Heart left ventricle (tissue), 16 donors: ENCODE measurements at regions not wholly inside any gene's neighbourhood (a gene's known extent, or its start where the extent isn't known, plus 50 kb on each side); places are given as distances from the start of the nearest gene placed in this dataset.
"Not testable (repeated sequence)": the region's sequence is repeated elsewhere in the genome, so short reads cannot be mapped to it uniquely, and the experiment has no call there.

ENCODE experiments used
- ATAC-seq, 4 donors: fragments of 200-7000 bp; cut with Tn5 transposase; one replicate each; pipeline ENCODE4 v1.9.1; 2020 to 2022; ENCODE audit warnings: moderate library complexity in 4 of 4, mild to moderate bottlenecking in 3 of 4, moderate number of reproducible peaks in 1 of 4
- DNase-seq, 5 donors: peaks; one replicate each; pipeline ENCODE4 v3.0.0-alpha.2; 2020
- H3K27ac ChIP-seq, 12 donors: fragments of 200-600 bp; sonication (generic) in 4 of 12; one replicate each; pipeline versions ENCODE4 v1.5.0 to v1.8.0; 2016 to 2022; ENCODE audit warnings: mild to moderate bottlenecking in 2 of 12
- H3K27me3 ChIP-seq, 9 donors: fragments of 200-600 bp; sonication (generic) in 2 of 9; one replicate each; pipeline versions ENCODE4 v1.5.1 to v1.8.0; 2016 to 2022; ENCODE audit warnings: mild to moderate bottlenecking in 3 of 9
- H3K36me3 ChIP-seq, 9 donors: fragments of 200-600 bp; sonication (generic) in 2 of 9; one replicate each; pipeline versions ENCODE4 v1.5.0 to v1.8.0; 2018 to 2022; ENCODE audit warnings: mild to moderate bottlenecking in 2 of 9
- H3K4me1 ChIP-seq, 12 donors: fragments of 200-600 bp; sonication (generic) in 4 of 12; one replicate each; pipeline versions ENCODE4 v1.5.0 to v1.8.0; 2016 to 2022; ENCODE audit warnings: mild to moderate bottlenecking in 3 of 12
- H3K4me3 ChIP-seq, 12 donors: fragments of 200-600 bp; sonication (generic) in 4 of 12; one replicate each; pipeline versions ENCODE4 v1.5.0 to v1.8.0; 2017 to 2022; ENCODE audit warnings: mild to moderate bottlenecking in 9 of 12, moderate library complexity in 4 of 12
- H3K9me3 ChIP-seq, 12 donors: fragments of 200-600 bp; sonication (generic) in 4 of 12; one replicate each; pipeline versions ENCODE4 v1.5.0 to v1.8.0; 2016 to 2022; ENCODE audit warnings: mild to moderate bottlenecking in 1 of 12
- CTCF ChIP-seq, 12 donors: fragments of 200-600 bp; sonication (generic) in 4 of 12; IDR thresholded peaks; one replicate each; pipeline versions ENCODE4 v1.5.0 to v1.8.0; 2018 to 2022; ENCODE audit warnings: antibody characterized with exemption in 12 of 12, mild to moderate bottlenecking in 5 of 12
- POLR2A ChIP-seq, 2 donors: fragments of 450-650 bp; IDR thresholded peaks; one replicate each; pipeline ENCODE4 v1.6.1; 2017; ENCODE audit warnings: antibody characterized with exemption in 2 of 2, mild to moderate bottlenecking in 2 of 2, moderate library complexity in 2 of 2
- WGBS, 4 donors: extraction: QIAGEN DNeasy Blood & Tissue Kit in 2 of 4; methylation state at CpG; one replicate each; pipeline versions ENCODE4 v1.1.5 to v1.1.7; 2013 to 2018; 5-methylcytosine and 5-hydroxymethylcytosine counted together
- intact Hi-C, 10 donors: fragments of 100-400 bp; cut with DNase I; formaldehyde crosslinking; loops; one replicate each; pipeline versions ENCODE4 v1.11.1 to v1.14.2; 2022
- donor health status: ischemic (EF 13 %, LVEDD 7.1; RV severe dilation, severe dysfunction).
- donor health status: healthy with polysubstance abuse.
- donor health status: DM: no; HTN: yes; CAD: no.
- donor health status: DM: no; HTN: no; CAD: no.
- donor health status: ischemic (EF 25% LVEDD 6.9; RV normal size, moderate dysfunction).
- donor health status: ischemic (EF 25% LVEDD 5.7; RV mildly dilated, moderate dysfunction).
- donor health status: healthy.
- donor health status: DM: yes; HTN: yes; CAD: no.
- donor health status: ischemic (EF 35%, LVEDD 5.7; RV mildly dilated, moderate dysfunction).
- donor health status: nonischemic (EF 11% LVEDD 7.7; RV severe dilation, severe dysfunction).
- donor health status: DM: yes; HTN: yes; CAD: no.
- donor health status: PGD.
- donor health status: ischemic (EF 29% LVEDD 5.4; RV normal size, mild dysfunction).
- donor health status: nonischemic (EF 23%, LVEDD 6.1; RV moderate dilation, normal function).

- ATAC-seq = no peak
- TF ChIP-seq POLR2A (IDR thresholded peaks at IDR 0.05) (no peak), CTCF (IDR thresholded peaks at IDR 0.05) (no peak)
- Histone ChIP-seq H3K27ac (no peak overlapping the region), H3K9me3 (no peaks in the 10 kb centered on the region), H3K36me3 (no peaks in the 10 kb centered on the region), H3K27me3 (no peaks in the 10 kb centered on the region), H3K4me3 (no peak overlapping the region), H3K4me1 (peaks cover 0 to 19% (median 0%) of the 10 kb centered on the region in 12 donors)
- intact Hi-C loops = no loop called here
- no peak for DNase-seq
- WGBS, 4 donors = 71 to 80% (median 76%) methylated on average over 5 of the region's 5 CpGs
Observed at GRCh38 chr3:31096661-31097395, 202.4 kb upstream of the GADL1 start.

DNA sequence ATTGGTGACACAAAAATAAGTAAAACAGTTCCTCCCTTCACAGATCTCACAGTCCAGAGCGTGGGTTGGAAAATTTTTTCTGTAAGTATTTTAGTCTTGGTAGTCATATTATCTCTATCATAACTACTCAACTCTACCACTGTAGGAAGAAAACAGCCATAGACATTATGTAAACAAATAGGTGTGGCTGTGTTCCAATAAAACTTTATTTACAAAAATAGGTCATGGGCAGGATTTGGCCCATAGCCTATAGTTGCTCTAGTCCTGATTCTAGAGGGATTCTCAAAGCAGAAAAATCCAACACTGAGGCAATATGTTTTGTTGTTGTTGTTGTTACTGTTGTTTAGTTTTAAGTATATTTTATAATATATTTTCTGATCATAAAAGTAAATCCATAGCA, 206.1 kb upstream of the GADL1 start:
- no peak overlapping the region for H3K27ac ChIP-seq
- peaks cover 0 to 12% (median 0%) of the 10 kb centered on the region in 12 donors for H3K4me1 ChIP-seq
- intact Hi-C loops = no loop called here
- DNase-seq = no peak
- H3K4me3 ChIP-seq = no peak overlapping the region
- TF ChIP-seq POLR2A (IDR thresholded peaks at IDR 0.05) (no peak), CTCF (IDR thresholded peaks at IDR 0.05) (no peak)
- no peak for ATAC-seq
- H3K9me3 ChIP-seq = no peaks in the 10 kb centered on the region
- no peaks in the 10 kb centered on the region for H3K27me3 ChIP-seq
- no peaks in the 10 kb centered on the region for H3K36me3 ChIP-seq
- 91 to 100% (median 95%) methylated on average over 1 of the region's 1 CpG for WGBS, 4 donors

DNA sequence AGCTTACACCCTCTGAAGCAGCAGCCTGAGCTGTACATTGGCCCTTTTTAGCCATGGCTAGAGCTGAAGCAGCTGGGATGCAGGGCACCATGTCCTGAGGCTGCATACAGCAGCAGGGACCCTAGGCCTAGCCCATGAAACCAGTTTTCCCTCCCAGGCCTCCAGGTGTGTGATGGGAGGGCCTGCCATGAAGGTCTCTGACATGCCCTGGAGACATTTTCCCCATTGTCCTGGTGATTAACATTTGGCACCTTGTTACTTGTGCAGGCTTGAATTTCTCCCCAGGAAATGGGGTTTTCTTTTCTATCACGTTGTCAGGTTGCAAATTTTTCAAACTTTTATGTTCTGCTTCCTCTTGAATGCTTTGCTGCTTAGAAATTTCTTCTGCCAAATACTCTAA, 206.8 kb upstream of the GADL1 start:
- H3K4me3 ChIP-seq, DNase-seq, ATAC-seq, H3K27me3 ChIP-seq, H3K27ac ChIP-seq, H3K36me3 ChIP-seq, H3K9me3 ChIP-seq, intact Hi-C loops: not testable (repeated sequence)
- peaks cover 0 to 18% (median 0%) of the 10 kb centered on the region in 12 donors for H3K4me1 ChIP-seq
- 38 to 46% (median 40%) methylated on average over 1 of the region's 1 CpG for WGBS, 4 donors

GRCh38 chr3:31102196-31102879, 207.9 kb upstream of the GADL1 start:
- 79 to 89% (median 86%) methylated on average over 8 of the region's 8 CpGs for WGBS, 4 donors

More at GRCh38 chr3:31102196-31102879, 207.9 kb upstream of the GADL1 start:
- TF ChIP-seq CTCF (IDR thresholded peaks at IDR 0.05) = no peak
- no peak for TF ChIP-seq POLR2A (IDR thresholded peaks at IDR 0.05)
- Histone ChIP-seq H3K9me3 (no peaks in the 10 kb centered on the region), H3K27ac (no peak overlapping the region), H3K27me3 (no peaks in the 10 kb centered on the region), H3K4me1 (peaks cover 0 to 18% (median 0%) of the 10 kb centered on the region in 12 donors), H3K4me3 (no peak overlapping the region), H3K36me3 (no peaks in the 10 kb centered on the region)
- ATAC-seq (no peak), DNase-seq (no peak)
- intact Hi-C loops = no loop called here
